Urinary bladder (tissue), 3 donors: ENCODE measurements at regions not wholly inside any gene's neighbourhood (a gene's known extent, or its start where the extent isn't known, plus 50 kb on each side); places are given as distances from the start of the nearest gene placed in this dataset.
"Not testable (repeated sequence)": the region's sequence is repeated elsewhere in the genome, so short reads cannot be mapped to it uniquely, and the experiment has no call there.

Experiments
- DNase-seq: peaks from one replicate; pipeline ENCODE4 v3.0.0-alpha.2; 2015; ENCODE audit errors: extremely low spot score
- H3K27ac ChIP-seq: one replicate; pipeline ENCODE4 v1.5.1; 2013; ENCODE audit warnings: low read depth, mild to moderate bottlenecking, moderate library complexity
- H3K36me3 ChIP-seq: one replicate; pipeline ENCODE4 v1.6.1; 2013; ENCODE audit warnings: mild to moderate bottlenecking, moderate library complexity; ENCODE audit not compliant: insufficient read depth
- H3K4me1 ChIP-seq: one replicate; pipeline ENCODE4 v1.6.1; 2013; ENCODE audit warnings: mild to moderate bottlenecking, moderate library complexity; ENCODE audit not compliant: insufficient read depth
- H3K4me3 ChIP-seq: one replicate; pipeline ENCODE4 v1.5.1; 2013; ENCODE audit warnings: low read depth, low read length
- WGBS: extraction: QIAGEN DNeasy Blood & Tissue Kit; methylation state at CpG from one replicate; pipeline ENCODE4 v1.1.7; 2013; 5-methylcytosine and 5-hydroxymethylcytosine counted together
- donor health status: healthy with polysubstance abuse.
- donor health status: healthy.

DNA sequence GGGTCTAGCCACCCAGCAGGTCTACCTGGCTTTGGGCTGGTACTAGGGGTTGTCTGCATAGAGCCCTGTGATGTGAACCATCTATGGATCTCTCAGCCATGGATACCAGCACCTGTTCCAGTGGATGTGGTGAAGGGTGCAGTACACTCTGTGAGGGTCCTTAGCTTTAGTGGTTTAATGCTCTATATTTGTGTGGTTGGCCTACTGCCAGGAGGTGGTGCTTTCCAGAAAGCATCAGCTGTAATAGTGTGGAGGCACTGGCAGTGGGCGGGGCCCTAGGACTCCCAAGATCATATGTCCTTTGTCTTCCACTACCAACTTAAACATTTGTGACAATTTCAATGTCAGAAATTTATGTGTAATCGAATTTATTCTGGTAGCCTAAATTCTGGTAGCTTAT, 1065.1 kb downstream of the RPIA start:
- H3K36me3 ChIP-seq, H3K27ac ChIP-seq, H3K4me1 ChIP-seq, H3K4me3 ChIP-seq, DNase-seq: not testable (repeated sequence)
- 53% methylated on average over 2 of the region's 2 CpGs for WGBS

GRCh38 chr2:89758332-89759026, 1067.0 kb downstream of the RPIA start:
- 64% methylated on average over 14 of the region's 14 CpGs for WGBS

GRCh38 chr2:89760762-89761161, 1069.3 kb downstream of the RPIA start:
- H3K4me1 ChIP-seq, H3K4me3 ChIP-seq, H3K27ac ChIP-seq, DNase-seq, H3K36me3 ChIP-seq: not testable (repeated sequence)
- WGBS: 75% methylated on average over 6 of the region's 6 CpGs

More at GRCh38 chr2:89758332-89759026, 1067.0 kb downstream of the RPIA start:
- not testable (repeated sequence) for H3K27ac ChIP-seq, DNase-seq, H3K4me3 ChIP-seq, H3K36me3 ChIP-seq, H3K4me1 ChIP-seq

DNA sequence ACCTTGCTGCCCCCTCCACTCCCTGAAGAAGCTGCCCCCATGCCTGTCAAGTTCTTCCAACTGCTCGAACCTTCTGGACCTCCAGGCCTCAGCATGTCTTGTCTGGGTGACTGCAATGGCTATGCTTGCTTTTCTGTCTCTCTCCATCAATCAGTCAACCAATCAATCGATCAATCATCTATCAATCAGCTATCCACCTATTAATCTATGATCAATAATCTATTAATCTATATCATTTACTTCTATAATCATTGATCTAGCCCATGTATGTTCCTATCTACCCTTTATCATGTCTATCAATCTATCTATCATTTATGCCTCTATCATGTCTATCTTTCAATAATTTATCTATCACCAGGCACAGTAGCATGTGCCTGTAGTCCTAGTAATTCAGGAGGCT, 1069.7 kb downstream of the RPIA start:
- H3K4me1 ChIP-seq, H3K36me3 ChIP-seq, DNase-seq, H3K27ac ChIP-seq, H3K4me3 ChIP-seq: not testable (repeated sequence)
- WGBS: 63% methylated on average over 2 of the region's 2 CpGs

- WGBS: 85% methylated on average over 4 of the region's 4 CpGs
- H3K27ac ChIP-seq, H3K4me1 ChIP-seq, H3K4me3 ChIP-seq, H3K36me3 ChIP-seq, DNase-seq: not testable (repeated sequence)
Observed at GRCh38 chr2:89761863-89762262, 1070.4 kb downstream of the RPIA start.

DNA sequence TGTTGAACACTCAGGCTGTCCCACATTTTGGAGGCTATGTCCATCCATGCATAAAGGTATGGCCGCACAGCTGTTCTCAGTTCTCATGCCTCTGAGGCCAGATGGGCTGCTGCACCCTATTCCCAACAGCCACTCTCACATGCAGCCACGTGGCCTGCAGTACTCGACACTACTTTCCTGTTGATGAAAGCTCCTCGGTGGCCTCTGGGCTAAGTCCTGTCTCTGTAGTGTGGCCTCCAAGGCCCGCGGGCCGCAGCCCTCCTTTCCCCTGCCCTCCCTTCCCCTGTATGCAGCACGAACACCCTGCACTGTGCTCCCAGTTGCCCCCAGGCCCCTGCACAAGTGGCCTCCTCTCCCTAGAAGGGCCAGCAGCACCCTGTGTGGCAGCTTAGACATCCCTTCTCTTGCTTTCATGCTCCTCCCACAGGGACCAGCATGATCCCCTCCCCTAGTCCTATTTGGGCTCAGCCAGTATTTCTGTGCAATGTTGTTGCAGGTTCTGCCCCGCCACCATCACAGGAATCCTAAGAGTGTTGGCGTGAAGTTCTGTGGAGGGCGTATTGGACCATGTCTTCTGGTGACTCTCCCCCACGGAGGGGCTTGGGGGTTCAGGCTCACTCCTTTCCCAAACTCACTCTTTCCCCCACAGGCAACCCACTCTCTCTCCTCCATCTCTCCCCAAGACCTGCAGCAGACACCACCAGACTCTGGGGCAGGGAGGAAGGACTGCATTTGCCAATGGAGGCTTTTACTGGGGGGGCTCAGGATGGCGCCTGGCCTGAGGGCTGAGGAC, 1071.2 kb downstream of the RPIA start:
- H3K4me1 ChIP-seq, H3K4me3 ChIP-seq, H3K27ac ChIP-seq, H3K36me3 ChIP-seq, DNase-seq: not testable (repeated sequence)
- 88% methylated on average over 13 of the region's 13 CpGs for WGBS

GRCh38 chr2:89763254-89763580, 1071.7 kb downstream of the RPIA start:
- H3K4me1 ChIP-seq: no peaks in the 10 kb centered on the region
- no peak for DNase-seq
- H3K4me3 ChIP-seq: no peak overlapping the region
- no peaks in the 10 kb centered on the region for H3K36me3 ChIP-seq
- no peak overlapping the region for H3K27ac ChIP-seq
- WGBS: 74% methylated on average over 17 of the region's 17 CpGs

- Histone ChIP-seq H3K4me3 (no peak overlapping the region), H3K36me3 (no peaks in the 10 kb centered on the region), H3K4me1 (no peaks in the 10 kb centered on the region), H3K27ac (no peak overlapping the region)
- DNase-seq: no peak
- WGBS: 86% methylated on average over 29 of the region's 29 CpGs
Observed at GRCh38 chr2:89763581-89764485, 1072.4 kb downstream of the RPIA start.

DNA sequence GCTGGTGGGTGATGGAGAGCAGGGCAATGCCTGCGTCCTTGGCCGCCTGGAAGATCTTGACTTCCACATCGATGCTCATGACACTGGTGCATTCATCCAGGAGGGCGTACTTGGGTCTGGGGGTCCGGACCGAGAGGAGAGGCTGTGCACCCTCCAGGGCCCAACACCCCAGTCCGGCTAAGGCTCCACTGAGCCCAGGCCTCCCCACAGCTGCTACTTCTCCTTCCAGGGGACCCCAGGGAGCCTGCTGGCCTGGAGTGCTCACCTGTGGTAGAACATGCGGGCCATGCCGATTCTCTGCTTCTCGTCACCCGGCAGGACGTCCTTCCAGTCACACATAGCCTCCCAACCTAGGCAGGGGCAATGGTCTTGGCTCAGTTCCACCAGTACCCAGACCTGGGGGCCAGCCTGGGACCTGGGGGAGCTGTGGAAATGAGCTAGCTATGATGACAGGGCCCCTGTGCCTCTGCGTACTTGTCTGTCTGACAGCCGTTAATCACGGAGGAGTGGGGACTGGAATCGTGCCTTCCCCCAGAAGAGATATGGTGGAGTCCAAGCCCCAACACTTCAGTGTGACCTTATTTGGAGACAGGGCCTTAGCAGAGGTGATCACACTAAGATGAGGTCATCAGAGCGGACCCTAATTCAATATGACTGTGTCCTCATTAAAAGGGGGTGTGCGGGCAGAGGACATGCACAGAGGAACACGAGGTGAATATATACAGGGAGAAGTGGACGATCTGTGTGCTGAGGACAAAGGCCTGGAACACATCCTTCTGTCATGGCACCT, 1073.3 kb downstream of the RPIA start:
- DNase-seq, H3K4me1 ChIP-seq, H3K36me3 ChIP-seq, H3K27ac ChIP-seq, H3K4me3 ChIP-seq: not testable (repeated sequence)
- WGBS: 90% methylated on average over 20 of the region's 20 CpGs

GRCh38 chr2:89765361-89765718, 1073.9 kb downstream of the RPIA start:
- 91% methylated on average over 5 of the region's 5 CpGs for WGBS

DNA sequence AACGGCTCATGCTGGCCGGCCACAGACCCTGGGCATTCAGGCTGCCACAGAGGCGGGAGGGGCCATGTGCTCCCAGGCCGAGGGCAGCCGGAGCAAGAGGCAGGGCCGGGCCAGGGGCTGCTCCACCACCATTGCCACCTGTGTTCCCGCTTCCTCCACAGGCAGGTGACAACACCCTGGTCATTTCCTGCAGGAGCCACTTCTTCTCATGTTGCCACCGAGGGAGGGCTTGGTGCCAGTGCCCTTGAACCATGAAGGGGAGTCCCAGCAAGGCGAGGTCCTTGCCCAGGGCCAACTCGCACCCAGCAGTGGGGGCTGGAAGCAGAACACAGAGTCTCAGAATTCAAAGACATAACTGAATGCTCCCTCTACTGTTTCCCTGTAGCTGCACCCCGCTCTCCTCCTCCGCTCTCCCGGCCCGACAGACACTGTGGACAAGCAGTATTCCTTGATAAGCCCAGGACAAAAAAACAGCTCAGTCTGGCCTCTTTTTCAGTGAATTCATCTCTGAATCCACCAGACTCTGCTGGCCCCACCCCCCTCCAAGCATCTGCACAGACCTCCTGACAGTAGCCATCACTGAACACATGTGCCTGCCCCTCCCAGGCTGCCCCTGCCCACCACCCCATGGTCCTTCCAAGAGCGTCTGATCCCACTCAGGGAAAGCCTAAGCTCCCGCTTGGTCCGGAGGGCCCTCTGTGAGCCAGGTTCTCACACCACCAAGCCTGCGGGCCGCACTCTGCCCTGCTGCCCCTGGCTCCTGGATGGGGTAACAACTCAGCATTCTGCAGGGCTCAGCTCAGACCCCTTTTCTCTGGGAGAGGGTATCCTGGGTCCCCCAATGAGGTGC, 1074.9 kb downstream of the RPIA start:
- not testable (repeated sequence) for H3K36me3 ChIP-seq, H3K27ac ChIP-seq, H3K4me1 ChIP-seq, DNase-seq, H3K4me3 ChIP-seq
- WGBS: 85% methylated on average over 19 of the region's 19 CpGs

More at GRCh38 chr2:89765361-89765718, 1073.9 kb downstream of the RPIA start:
- not testable (repeated sequence) for DNase-seq, H3K27ac ChIP-seq, H3K36me3 ChIP-seq, H3K4me1 ChIP-seq, H3K4me3 ChIP-seq

DNA sequence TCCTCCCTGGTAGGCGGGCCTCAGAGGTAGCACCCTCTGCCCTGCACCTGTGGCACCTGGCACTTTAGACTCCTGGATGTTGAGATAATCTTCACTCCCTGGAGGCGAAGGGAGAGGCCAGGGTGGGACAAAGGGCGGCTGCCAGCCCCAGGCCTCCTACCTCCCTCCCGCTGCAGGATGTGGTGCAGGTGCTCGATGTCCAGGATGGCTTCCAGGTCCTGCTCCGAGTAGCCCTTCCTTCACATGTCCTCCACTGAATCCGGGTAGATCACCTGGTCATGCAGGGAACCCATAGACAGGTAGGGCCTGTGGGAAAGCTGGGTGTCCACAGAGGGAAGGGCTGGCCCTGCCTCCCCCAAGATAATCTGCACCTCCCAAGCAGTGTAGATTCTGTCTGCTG, 1075.6 kb downstream of the RPIA start:
- H3K4me3 ChIP-seq, H3K36me3 ChIP-seq, H3K4me1 ChIP-seq, DNase-seq, H3K27ac ChIP-seq: not testable (repeated sequence)
- WGBS: 84% methylated on average over 7 of the region's 7 CpGs
